Ectodermal cell (in vitro differentiated cells): ENCODE measurements at regions not wholly inside any gene's neighbourhood (a gene's known extent, or its start where the extent isn't known, plus 50 kb on each side); places are given as distances from the start of the nearest gene placed in this dataset.
A peak's percentile ranks its signal among the peaks of the same experiment; 100 is the strongest.
"Not testable (repeated sequence)": the region's sequence is repeated elsewhere in the genome, so short reads cannot be mapped to it uniquely, and the experiment has no call there.

Source experiments
- H3K27ac ChIP-seq: 2 replicates; pipeline ENCODE4 v1.7.0; 2013; ENCODE audit warnings: mild to moderate bottlenecking, low read depth, low read length; ENCODE audit not compliant: insufficient read depth, poor library complexity, severe bottlenecking
- H3K27me3 ChIP-seq: 2 replicates; pipeline ENCODE4 v1.7.0; 2013; ENCODE audit warnings: mild to moderate bottlenecking, low read length; ENCODE audit not compliant: insufficient read depth, control insufficient read depth, poor library complexity, severe bottlenecking
- H3K36me3 ChIP-seq: one replicate; pipeline ENCODE4 v1.7.0; 2013; ENCODE audit warnings: low read length; ENCODE audit not compliant: control insufficient read depth, insufficient read depth
- H3K4me1 ChIP-seq: one replicate; pipeline ENCODE4 v1.7.0; 2013; ENCODE audit warnings: low read length; ENCODE audit not compliant: control insufficient read depth, insufficient read depth
- H3K4me3 ChIP-seq: 2 replicates; pipeline ENCODE4 v1.7.0; 2013; ENCODE audit warnings: low read depth, low read length, control low read depth; ENCODE audit not compliant: insufficient read depth
- H3K9me3 ChIP-seq: 2 replicates; pipeline ENCODE4 v1.7.0; 2013; ENCODE audit warnings: mild to moderate bottlenecking, low read length, moderate library complexity; ENCODE audit not compliant: control insufficient read depth
- WGBS, 2 experiments: methylation state at CpG; one replicate each; pipeline ENCODE4 v1.1.7; 2013; ENCODE audit warnings: missing lambda C conversion rate in 2 of 2; 5-methylcytosine and 5-hydroxymethylcytosine counted together

GRCh38 chr1:143665606-143666005 lies 306.2 kb downstream of the FAM72C start:
- 77 to 79% methylated on average over 9 of the region's 9 CpGs for WGBS, 2 experiments
- Histone ChIP-seq H3K9me3 (peaks cover 5% of the 10 kb centered on the region), H3K4me1 (no peaks in the 10 kb centered on the region), H3K36me3 (no peaks in the 10 kb centered on the region), H3K27ac (no peak overlapping the region), H3K27me3 (peaks cover 63% of the 10 kb centered on the region), H3K4me3 (no peak overlapping the region)

GRCh38 chr1:143663056-143663455 lies 308.7 kb downstream of the FAM72C start:
- 85 to 86% methylated on average over 2 of the region's 2 CpGs for WGBS, 2 experiments

GRCh38 chr1:143661418-143662101 lies 310.2 kb downstream of the FAM72C start:
- H3K36me3 ChIP-seq: no peaks in the 10 kb centered on the region
- 39 to 41% methylated on average over 47 of the region's 47 CpGs for WGBS, 2 experiments
- no peak overlapping the region for H3K27ac ChIP-seq
- peaks cover 3% of the 10 kb centered on the region for H3K9me3 ChIP-seq
- H3K27me3 ChIP-seq: peaks cover 84% of the 10 kb centered on the region
- no peaks in the 10 kb centered on the region for H3K4me1 ChIP-seq
- peak overlapping the region; percentile 29 for H3K4me3 ChIP-seq

More at GRCh38 chr1:143663056-143663455, 308.7 kb downstream of the FAM72C start:
- H3K4me1 ChIP-seq, H3K27ac ChIP-seq, H3K9me3 ChIP-seq, H3K4me3 ChIP-seq, H3K36me3 ChIP-seq: not testable (repeated sequence)
- peaks cover 88% of the 10 kb centered on the region for H3K27me3 ChIP-seq

GRCh38 chr1:143660354-143660941 lies 311.3 kb downstream of the FAM72C start:
- peaks cover 74% of the 10 kb centered on the region for H3K27me3 ChIP-seq
- H3K27ac ChIP-seq: no peak overlapping the region
- peaks cover 3% of the 10 kb centered on the region for H3K9me3 ChIP-seq
- no peak overlapping the region for H3K4me3 ChIP-seq
- H3K4me1 ChIP-seq: no peaks in the 10 kb centered on the region
- H3K36me3 ChIP-seq: no peaks in the 10 kb centered on the region
- WGBS, 2 experiments: 75 to 80% methylated on average over 13 of the region's 14 CpGs

- Histone ChIP-seq H3K9me3 (peaks cover 3% of the 10 kb centered on the region), H3K4me1 (no peaks in the 10 kb centered on the region), H3K4me3 (no peak overlapping the region), H3K27me3 (peaks cover 28% of the 10 kb centered on the region), H3K36me3 (no peaks in the 10 kb centered on the region), H3K27ac (no peak overlapping the region)
- WGBS, 2 experiments: 88 to 90% methylated on average over 24 of the region's 24 CpGs
These were observed 318.4 kb downstream of the FAM72C start for GRCh38 chr1:143653429-143653802.

- H3K4me3 ChIP-seq: no peak overlapping the region
- no peaks in the 10 kb centered on the region for H3K4me1 ChIP-seq
- H3K27ac ChIP-seq: no peak overlapping the region
- 88 to 89% methylated on average over 36 of the region's 36 CpGs for WGBS, 2 experiments
- no peaks in the 10 kb centered on the region for H3K36me3 ChIP-seq
- H3K9me3 ChIP-seq: no peaks in the 10 kb centered on the region
- peaks cover 24% of the 10 kb centered on the region for H3K27me3 ChIP-seq
These were observed 318.9 kb downstream of the FAM72C start for GRCh38 chr1:143652744-143653428.

GRCh38 chr1:143652187-143652586 lies 319.6 kb downstream of the FAM72C start:
- Histone ChIP-seq H3K36me3 (no peaks in the 10 kb centered on the region), H3K27ac (no peak overlapping the region), H3K9me3 (no peaks in the 10 kb centered on the region), H3K4me1 (no peaks in the 10 kb centered on the region), H3K27me3 (peaks cover 24% of the 10 kb centered on the region), H3K4me3 (no peak overlapping the region)
- WGBS, 2 experiments: 88 to 91% methylated on average over 22 of the region's 22 CpGs

- Histone ChIP-seq H3K27me3 (peaks cover 24% of the 10 kb centered on the region), H3K4me3 (no peak overlapping the region), H3K9me3 (no peaks in the 10 kb centered on the region), H3K27ac (no peak overlapping the region), H3K36me3 (no peaks in the 10 kb centered on the region), H3K4me1 (no peaks in the 10 kb centered on the region)
- WGBS, 2 experiments: 81 to 83% methylated on average over 31 of the region's 31 CpGs
These were observed 320.3 kb downstream of the FAM72C start for GRCh38 chr1:143651350-143651992.

GRCh38 chr1:143644035-143644434 lies 327.8 kb downstream of the FAM72C start:
- not testable (repeated sequence) for H3K9me3 ChIP-seq, H3K4me1 ChIP-seq, H3K36me3 ChIP-seq, H3K4me3 ChIP-seq, H3K27ac ChIP-seq
- peaks cover 49% of the 10 kb centered on the region for H3K27me3 ChIP-seq
- 81 to 84% methylated on average over 1 of the region's 1 CpG for WGBS, 2 experiments
